ENCODE measurements at regions not wholly inside any gene's neighbourhood (a gene's known extent, or its start where the extent isn't known, plus 50 kb on each side); places are given as distances from the start of the nearest gene placed in this dataset.

DNA sequence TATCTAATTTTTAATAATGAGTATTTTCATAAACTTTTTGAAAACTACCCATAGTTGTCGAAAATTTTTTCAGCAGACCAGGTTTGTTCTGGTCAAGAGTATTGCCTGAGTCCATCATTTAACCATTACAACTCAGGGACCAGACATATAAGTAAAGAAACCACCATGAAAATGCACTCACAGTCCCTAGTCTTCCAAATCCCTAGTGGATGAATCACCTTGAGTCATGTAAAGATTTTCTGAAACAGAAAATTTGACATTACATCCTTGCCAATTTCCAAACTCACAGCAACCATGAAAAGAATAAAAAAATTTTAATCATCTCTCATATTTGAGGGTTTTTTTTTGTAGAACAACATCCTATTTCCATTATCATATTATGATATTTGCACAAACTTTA, 1337.5 kb upstream of the CDH8 start:
- no peak overlapping the region for H3K9ac ChIP-seq (ENCODE audit: control insufficient read depth, insufficient read depth, low read length)
- no peaks in the 10 kb centered on the region for H3K9me3 ChIP-seq (replicated peaks; ENCODE audit: control insufficient read depth, insufficient read depth, low read length)
- CTCF ChIA-PET = no interaction called here
- H2AFZ ChIP-seq (ENCODE audit: control insufficient read depth, low read depth, low read length) = no peak overlapping the region
- no peak overlapping the region for H3K4me2 ChIP-seq (ENCODE audit: control insufficient read depth, insufficient read depth)
- intact Hi-C loops (cut with micrococcal nuclease; ENCODE audit: unreplicated experiment) = no loop called here
- in situ Hi-C loops (cut with MboI) = no loop called here
- no peaks in the 10 kb centered on the region for H4K20me1 ChIP-seq (ENCODE audit: control insufficient read depth, insufficient read depth)
- RAD21 ChIA-PET (ENCODE audit: unreplicated experiment) = no interaction called here
- H3K36me3 ChIP-seq (ENCODE audit: control insufficient read depth in 2 of 2, insufficient read depth in 2 of 2, low read length in 1 of 2) = no peaks in the 10 kb centered on the region
- no peak for DNase-seq (ENCODE audit: low read depth, low spot score)
- no peak overlapping the region for H3K27ac ChIP-seq (ENCODE audit: control insufficient read depth, insufficient read depth)
- POLR2A ChIA-PET = no interaction called here
- no peak for TF ChIP-seq RUNX3 (IDR thresholded peaks at IDR 0.05; ENCODE audit: low read length)
- TF ChIP-seq PAX8 (IDR thresholded peaks at IDR 0.05) = no peak
- TF ChIP-seq, protein P1, sequence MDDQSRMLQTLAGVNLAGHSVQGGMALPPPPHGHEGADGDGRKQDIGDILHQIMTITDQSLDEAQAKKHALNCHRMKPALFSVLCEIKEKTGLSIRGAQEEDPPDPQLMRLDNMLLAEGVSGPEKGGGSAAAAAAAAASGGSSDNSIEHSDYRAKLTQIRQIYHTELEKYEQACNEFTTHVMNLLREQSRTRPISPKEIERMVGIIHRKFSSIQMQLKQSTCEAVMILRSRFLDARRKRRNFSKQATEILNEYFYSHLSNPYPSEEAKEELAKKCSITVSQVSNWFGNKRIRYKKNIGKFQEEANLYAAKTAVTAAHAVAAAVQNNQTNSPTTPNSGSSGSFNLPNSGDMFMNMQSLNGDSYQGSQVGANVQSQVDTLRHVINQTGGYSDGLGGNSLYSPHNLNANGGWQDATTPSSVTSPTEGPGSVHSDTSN (IDR thresholded peaks at IDR 0.05; ENCODE audit: insufficient replicate concordance, low read depth, low read length) = no peak
- TF ChIP-seq FOXM1 (IDR thresholded peaks at IDR 0.05; ENCODE audit: low read depth, low read length) = no peak
- TF ChIP-seq SUZ12 (IDR thresholded peaks at IDR 0.05; ENCODE audit: unreplicated experiment) = no peak
- no peak for TF ChIP-seq TCF7 (IDR thresholded peaks at IDR 0.05; ENCODE audit: borderline replicate concordance)
- TF ChIP-seq SUPT20H (IDR thresholded peaks at IDR 0.05; ENCODE audit: borderline replicate concordance, control insufficient read depth, low read depth, low read length) = no peak
- TF ChIP-seq, protein P2, sequence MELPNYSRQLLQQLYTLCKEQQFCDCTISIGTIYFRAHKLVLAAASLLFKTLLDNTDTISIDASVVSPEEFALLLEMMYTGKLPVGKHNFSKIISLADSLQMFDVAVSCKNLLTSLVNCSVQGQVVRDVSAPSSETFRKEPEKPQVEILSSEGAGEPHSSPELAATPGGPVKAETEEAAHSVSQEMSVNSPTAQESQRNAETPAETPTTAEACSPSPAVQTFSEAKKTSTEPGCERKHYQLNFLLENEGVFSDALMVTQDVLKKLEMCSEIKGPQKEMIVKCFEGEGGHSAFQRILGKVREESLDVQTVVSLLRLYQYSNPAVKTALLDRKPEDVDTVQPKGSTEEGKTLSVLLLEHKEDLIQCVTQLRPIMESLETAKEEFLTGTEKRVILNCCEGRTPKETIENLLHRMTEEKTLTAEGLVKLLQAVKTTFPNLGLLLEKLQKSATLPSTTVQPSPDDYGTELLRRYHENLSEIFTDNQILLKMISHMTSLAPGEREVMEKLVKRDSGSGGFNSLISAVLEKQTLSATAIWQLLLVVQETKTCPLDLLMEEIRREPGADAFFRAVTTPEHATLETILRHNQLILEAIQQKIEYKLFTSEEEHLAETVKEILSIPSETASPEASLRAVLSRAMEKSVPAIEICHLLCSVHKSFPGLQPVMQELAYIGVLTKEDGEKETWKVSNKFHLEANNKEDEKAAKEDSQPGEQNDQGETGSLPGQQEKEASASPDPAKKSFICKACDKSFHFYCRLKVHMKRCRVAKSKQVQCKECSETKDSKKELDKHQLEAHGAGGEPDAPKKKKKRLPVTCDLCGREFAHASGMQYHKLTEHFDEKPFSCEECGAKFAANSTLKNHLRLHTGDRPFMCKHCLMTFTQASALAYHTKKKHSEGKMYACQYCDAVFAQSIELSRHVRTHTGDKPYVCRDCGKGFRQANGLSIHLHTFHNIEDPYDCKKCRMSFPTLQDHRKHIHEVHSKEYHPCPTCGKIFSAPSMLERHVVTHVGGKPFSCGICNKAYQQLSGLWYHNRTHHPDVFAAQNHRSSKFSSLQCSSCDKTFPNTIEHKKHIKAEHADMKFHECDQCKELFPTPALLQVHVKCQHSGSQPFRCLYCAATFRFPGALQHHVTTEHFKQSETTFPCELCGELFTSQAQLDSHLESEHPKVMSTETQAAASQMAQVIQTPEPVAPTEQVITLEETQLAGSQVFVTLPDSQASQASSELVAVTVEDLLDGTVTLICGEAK (IDR thresholded peaks at IDR 0.05; ENCODE audit: borderline replicate concordance) = no peak
- TF ChIP-seq CHD1 (IDR thresholded peaks at IDR 0.05; ENCODE audit: low read depth, low read length) = no peak
- no peak for TF ChIP-seq TCF3 (IDR thresholded peaks at IDR 0.05; ENCODE audit: borderline replicate concordance, insufficient read depth, low read depth, low read length)
- TF ChIP-seq RB1 (IDR thresholded peaks at IDR 0.05; ENCODE audit: borderline replicate concordance) = no peak
- no peaks in the 10 kb centered on the region for H3K4me1 ChIP-seq (ENCODE audit: control insufficient read depth, insufficient read depth, low read length)
- no peak overlapping the region for H3K4me3 ChIP-seq
- SMC1A ChIA-PET (ENCODE audit: uncharacterized antibody, unreplicated experiment) = no interaction called here
- no peaks in the 10 kb centered on the region for H3K27me3 ChIP-seq (replicated peaks in 1 of 2; ENCODE audit: control insufficient read depth in 2 of 2, insufficient read depth in 2 of 2, low read length in 1 of 2)
- FAIRE-seq = no peak
- no peaks in the 10 kb centered on the region for H3K79me2 ChIP-seq (ENCODE audit: control insufficient read depth, insufficient read depth, low read length)
- WGBS (ENCODE audit: insufficient coverage, insufficient replicate concordance, low lambda C conversion rate, missing lambda C conversion rate) = 0% methylated on average over 1 of the region's 1 CpG
- BruUV-seq (replicated peaks) = no TSS peak
- no peak for ATAC-seq
